NCI-H2081 (cell line): ENCODE measurements at regions not wholly inside any gene's neighbourhood (a gene's known extent, or its start where the extent isn't known, plus 50 kb on each side); places are given as distances from the start of the nearest gene placed in this dataset.
"Not testable (repeated sequence)": the region's sequence is repeated elsewhere in the genome, so short reads cannot be mapped to it uniquely, and the experiment has no call there.

Source experiments
- DNase-seq, 2 experiments: peaks; one replicate each; lab custom pipeline; 2025; lab: John Stamatoyannopoulos, UW

DNA sequence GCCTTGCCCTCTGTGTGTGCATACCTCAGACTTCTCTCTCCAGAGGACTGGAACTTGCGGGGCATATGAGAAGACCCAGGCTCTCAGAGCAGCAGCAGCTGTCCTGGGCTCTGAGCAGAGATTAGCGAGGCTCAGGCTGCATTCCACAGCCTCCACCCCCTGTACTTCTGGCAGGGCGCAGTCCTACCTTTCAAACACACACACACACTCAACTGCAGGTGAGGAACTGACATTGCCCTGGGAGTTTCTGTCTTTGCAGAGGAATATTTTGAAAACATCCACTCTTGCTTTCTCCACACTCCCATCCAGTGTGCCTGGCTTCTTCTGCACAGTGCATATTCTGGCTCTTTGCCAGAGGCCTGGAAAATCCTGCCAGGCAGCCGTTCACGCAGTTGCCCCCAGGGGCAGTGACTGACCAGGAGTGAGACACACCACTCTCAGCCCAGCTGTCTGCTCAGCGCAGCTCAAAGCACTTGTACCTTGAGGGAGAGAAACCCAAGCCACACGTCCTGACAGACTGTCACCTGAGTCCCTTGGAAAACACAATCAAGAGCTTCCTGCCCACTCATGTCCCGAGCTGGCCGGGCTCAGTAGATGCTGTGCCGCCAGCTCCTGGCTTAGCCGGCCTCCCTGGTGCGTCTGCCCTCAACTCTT is 460.8 kb downstream of the RNF144A start:
- DNase-seq, result peak; percentile 9 to 11

- no peak for DNase-seq
These were observed 461.4 kb downstream of the RNF144A start for GRCh38 chr2:7378591-7378990.

GRCh38 chr2:7379799-7380198 is 462.6 kb downstream of the RNF144A start:
- DNase-seq, result no peak

DNA sequence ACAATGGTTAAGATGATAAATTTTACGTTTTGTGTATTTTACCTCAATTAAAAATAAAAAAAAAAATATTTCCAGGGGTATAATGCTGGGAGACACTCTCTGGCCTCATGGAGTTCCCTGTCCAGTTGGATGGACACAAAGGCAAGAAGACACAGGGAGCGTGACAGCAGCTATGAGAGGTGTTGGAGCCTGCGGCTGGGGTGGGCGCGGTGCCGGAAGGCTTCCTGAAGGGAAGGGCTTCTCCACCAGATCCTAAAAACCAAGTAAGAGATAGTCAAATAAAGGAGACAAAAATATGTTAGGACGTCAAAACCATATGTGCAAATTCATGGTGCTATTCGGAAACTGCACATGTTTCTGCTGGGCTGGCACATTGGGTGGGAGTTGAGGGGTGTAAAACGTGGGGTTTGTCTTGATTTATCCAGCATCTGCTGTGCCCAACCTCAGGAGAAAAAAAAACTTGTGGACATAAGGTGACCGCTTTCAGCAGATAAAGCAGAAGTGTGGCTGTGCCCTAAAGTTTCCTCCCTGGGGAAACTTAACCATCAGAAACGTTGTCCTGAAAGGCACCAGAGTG is 467.6 kb downstream of the RNF144A start:
- DNase-seq, result no peak

- DNase-seq, result not testable (repeated sequence)
These were observed 473.1 kb downstream of the RNF144A start for GRCh38 chr2:7390311-7390710.

DNA sequence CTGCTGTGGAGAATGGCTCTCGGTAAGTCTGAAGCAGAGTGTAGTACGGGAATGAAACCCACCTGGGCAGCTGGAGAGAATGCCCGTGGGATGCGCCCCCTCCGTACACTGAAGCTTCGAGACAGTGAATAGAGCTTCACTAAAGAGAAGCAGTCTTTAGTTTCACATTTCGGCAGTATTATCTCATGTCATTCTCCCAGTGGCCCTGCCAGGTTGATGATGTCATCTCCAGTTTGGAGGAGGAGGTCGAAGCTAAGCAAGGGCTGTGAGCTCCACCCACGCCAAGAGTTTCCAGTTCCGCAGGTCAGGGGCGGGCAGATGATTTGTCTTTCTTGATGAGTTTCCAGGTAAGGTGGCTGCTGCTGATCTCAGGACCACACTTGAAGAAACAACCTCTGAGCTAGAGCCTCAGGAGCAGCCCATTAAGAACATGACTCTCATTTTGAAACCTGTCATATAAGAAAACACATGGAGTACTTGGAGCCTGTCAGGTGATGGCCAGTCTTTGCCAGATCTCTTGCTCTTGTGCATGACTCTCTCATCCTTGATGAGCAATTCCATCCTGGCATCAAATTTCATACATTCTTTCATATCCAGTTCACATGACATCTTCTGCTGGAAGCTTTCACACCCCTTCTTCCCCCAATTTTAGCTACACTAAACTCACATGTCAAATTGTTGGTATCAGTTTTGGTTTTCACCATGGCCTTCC is 475.0 kb downstream of the RNF144A start:
- no peak for DNase-seq

DNA sequence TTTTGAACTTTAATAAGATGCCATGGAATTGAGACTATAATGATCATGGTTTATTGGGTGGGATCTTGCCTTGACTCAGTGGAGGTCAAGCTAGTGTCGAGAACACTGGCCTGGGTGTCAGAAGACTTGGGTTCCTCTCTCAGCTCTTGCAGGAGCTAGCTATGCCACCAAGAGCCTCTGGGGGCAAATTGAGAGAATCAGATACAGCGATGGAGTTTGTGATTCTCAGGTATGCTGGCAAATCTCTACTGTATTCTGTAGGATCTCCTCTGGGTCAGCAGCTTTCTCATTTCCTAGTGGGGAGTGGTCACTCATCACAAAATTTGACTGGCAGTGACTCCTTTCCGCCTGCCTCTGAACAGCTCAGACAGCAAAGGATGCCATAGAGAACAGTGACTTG is 477.0 kb downstream of the RNF144A start:
- no peak for DNase-seq

DNA sequence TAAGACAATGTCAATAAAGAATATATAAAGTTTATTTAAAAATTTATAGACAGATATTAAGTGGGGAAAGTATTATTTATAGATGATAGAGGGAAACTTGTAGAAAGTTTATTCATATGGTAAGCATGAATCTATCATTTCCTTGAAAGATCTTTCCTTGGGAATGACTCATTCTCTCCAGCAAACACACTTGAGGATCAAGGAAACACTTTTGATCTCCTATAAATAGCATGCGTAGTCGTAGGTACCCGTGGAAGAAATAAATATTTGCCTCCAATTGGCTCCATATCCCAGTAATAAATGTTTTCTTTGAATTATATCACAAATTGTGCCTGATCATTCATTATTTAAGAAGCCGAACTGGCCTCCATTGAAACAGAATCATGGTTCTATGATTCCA is 483.4 kb downstream of the RNF144A start:
- DNase-seq, result no peak

- DNase-seq, result no peak
These were observed 486.0 kb downstream of the RNF144A start for GRCh38 chr2:7403092-7403775.

GRCh38 chr2:7405861-7406715 is 488.9 kb downstream of the RNF144A start:
- no peak for DNase-seq

- DNase-seq, result no peak
These were observed 489.8 kb downstream of the RNF144A start for GRCh38 chr2:7407001-7407400.

DNA sequence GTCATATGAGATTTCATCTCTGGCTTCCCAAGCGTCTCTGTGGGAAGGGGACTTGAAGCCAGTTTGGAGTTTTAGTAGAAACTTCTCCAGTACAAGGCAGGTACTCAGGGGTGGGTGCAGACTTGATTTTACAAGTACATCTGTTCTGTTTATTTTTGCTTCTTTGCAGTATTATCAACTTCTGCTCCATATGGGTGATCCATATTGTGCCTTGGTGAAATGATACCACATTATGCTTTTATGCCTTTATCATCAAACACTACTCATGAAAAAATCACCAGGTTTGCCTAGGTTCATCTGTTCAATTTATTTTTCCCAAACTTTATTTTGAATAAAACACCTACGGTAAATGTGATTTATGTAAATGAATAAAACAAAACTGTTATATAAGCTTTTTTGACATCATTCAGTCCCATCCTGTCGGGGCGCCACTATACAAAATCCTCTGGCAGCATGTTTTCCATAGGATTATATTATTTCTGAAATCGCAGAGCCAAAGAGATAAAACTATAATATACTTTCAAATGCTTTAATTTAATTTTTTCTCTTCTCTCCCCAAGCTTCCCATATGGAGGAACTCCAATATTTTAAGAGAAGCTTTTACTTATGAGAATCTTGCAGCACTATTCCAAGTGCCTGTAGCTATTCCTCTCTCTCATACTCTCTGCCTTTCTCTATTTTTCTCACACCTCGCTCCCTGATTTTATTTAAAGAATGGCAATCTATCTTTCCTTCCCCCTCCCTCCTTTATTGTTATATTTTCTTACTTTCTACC is 490.9 kb downstream of the RNF144A start:
- DNase-seq, result no peak

GRCh38 chr2:7411691-7412090 is 494.5 kb downstream of the RNF144A start:
- DNase-seq, result no peak

- DNase-seq, result no peak
These were observed 500.9 kb downstream of the RNF144A start for GRCh38 chr2:7417845-7418742.

GRCh38 chr2:7419186-7419585 is 502.0 kb downstream of the RNF144A start:
- DNase-seq, result no peak

- no peak for DNase-seq
These were observed 502.7 kb downstream of the RNF144A start for GRCh38 chr2:7419814-7420311.

DNA sequence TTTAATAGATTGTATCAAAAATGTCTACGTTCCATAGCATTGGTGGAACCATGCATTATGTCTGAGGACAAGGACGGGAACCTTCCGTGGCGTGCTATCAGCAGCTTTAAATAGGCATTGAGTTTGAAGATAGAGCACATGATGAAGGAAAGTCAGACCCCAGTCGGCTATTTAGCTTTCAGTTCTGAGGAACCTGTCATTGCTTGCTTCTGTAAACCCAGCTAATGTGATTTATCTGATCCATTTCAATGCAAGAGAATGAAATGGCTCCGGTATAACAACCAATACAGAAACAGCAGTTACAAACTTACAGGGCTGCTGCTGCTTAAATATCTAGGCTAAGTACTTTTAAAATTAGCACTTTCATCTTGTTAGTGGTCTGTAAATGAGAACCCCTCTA is 503.3 kb downstream of the RNF144A start:
- no peak for DNase-seq

DNA sequence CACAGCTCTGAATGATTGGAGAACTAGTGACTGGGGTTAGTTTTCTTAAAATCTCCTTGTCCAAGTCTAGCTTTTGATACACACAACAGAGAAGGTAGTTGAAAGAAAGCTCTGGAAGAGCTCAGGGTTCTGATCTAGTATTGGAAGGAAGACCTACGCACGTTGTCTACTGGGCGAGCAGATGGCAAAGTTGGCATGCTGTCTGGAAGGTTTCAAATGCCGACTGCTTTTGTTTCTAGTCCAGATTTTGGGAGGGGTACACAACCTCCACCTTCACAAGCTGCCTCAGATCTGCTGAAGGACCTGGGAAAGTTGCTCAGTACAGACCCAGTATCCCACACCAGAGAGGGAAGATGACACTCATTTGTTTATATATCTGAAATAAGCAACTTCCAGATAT is 507.3 kb downstream of the RNF144A start:
- no peak for DNase-seq

DNA sequence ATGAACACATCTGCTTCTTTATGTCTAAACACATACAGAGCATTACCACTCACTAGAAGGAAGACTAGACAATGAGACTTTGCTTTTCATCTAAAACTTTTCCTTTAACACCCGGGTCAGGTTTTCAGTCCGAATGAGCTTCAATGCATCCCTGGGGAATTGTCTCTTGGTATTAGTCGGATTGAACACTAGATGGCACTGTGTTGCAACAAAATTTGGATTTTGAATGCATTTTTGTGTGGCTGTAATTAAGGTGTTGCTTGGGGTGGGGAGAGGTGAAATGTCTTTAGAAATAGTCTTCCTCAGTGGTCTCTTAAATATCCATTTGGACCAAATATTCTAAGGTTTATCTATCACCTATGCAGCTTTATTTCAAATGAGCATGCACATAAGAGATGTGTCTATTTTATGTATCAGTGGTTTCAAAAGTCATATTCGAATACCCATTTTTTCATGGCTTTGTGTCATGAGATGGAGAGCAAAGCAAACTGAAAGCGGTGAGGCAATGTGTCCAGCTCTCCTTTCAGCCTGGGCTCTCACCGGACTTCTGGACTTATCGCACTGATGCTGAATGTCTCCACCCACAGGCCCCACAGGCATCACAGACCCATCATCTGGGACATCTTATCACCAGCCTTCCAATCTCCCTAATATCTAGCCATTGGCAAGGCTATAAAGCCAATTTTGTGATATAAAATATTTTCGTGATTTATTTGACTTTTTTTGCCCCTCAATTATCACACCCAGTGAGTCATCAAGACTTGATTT is 510.3 kb downstream of the RNF144A start:
- peak; percentile 79 to 89 for DNase-seq
